ENCODE measurements at regions not wholly inside any gene's neighbourhood (a gene's known extent, or its start where the extent isn't known, plus 50 kb on each side); places are given as distances from the start of the nearest gene placed in this dataset.

DNA sequence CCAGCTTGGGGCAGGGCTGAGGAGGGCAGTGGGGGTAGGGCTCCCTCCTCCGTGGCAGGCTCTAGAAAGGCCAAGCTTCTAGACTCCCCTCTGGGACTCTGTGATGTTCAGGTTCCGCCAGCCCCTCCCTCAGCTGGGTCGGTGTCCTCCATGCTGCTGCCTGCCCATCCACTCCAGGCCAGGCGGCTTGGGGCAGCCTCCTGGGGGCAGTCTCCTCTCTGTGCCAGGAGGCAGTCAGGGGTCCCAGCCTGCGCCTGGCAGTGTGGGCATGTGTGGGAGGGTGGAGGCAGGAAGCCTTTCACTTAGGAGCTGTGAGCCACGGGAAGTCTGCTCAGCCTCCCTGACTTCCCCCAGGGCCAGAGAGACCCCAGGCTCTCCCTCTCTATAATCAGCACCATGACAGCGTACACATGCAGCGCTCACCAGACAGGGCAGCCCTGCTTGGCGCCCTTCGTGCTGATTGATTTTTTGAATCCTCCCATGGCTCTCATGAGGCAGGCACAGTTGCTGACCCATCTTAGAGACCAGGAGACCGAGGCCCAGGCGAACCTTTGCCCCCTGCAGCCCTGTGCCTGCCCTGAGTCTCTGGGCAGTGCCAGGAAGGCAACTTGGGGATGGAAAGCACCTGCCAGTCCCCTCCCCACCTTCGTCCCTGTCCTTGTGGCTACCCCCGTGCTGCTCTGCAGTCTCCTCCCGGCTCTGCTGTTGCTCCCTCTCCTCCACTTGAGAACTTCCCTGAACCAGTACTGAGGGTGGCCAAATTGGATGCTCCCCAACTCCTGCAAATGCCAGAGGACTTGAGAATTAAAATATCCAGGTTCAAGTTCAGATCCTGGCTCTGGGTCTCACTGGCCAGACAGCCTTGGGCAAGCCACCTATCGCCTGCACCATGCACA lies 234.7 kb upstream of the GSE1 start:
- no peak overlapping the region for H3K4me2 ChIP-seq (ENCODE audit: insufficient read depth, insufficient read length, low read length)
- H2BK12ac ChIP-seq (ENCODE audit: insufficient read length, low read depth, low read length) = no peak overlapping the region
- peaks cover 3 to 16% of the 10 kb centered on the region in 2 experiments; a peak in 3 of 4 replicates for H3K4me1 Mint-ChIP-seq

More for the DNA sequence above, 234.7 kb upstream of the GSE1 start:
- Histone ChIP-seq H2BK20ac (ENCODE audit: low read depth, low read length, poor library complexity, severe bottlenecking) (no peak overlapping the region), H4K5ac (ENCODE audit: insufficient read length, low read depth, low read length) (no peak overlapping the region), H3K23ac (ENCODE audit: insufficient read length, low read depth, low read length) (no peak overlapping the region), H3K79me2 (ENCODE audit: insufficient read depth, low read length) (no peaks in the 10 kb centered on the region), H3K4me1 (ENCODE audit: insufficient read depth, low read length) (no peaks in the 10 kb centered on the region; the same call in 1 of the 2 replicates), H2BK15ac (ENCODE audit: low read depth, low read length) (no peak overlapping the region), H2AFZ (ENCODE audit: low read length) (no peak overlapping the region), H3K27ac (ENCODE audit: insufficient read length, low read depth, low read length) (no peak overlapping the region), H2AK5ac (ENCODE audit: insufficient read length, low read length) (no peak overlapping the region), H3K18ac (ENCODE audit: insufficient read length, low read depth, low read length) (no peak overlapping the region), H4K91ac (ENCODE audit: insufficient read length, low read depth, low read length) (no peak overlapping the region), H3K79me1 (ENCODE audit: insufficient read depth, low read depth, low read length, poor library complexity, severe bottlenecking) (no peaks in the 10 kb centered on the region), H3K14ac (ENCODE audit: insufficient read depth, low read length) (no peak overlapping the region), H3K23me2 (ENCODE audit: insufficient read length, low read depth, low read length, poor library complexity, severe bottlenecking) (no peaks in the 10 kb centered on the region), H3K27me3 (ENCODE audit: insufficient read depth, low read length) (no peaks in the 10 kb centered on the region), H3K4ac (ENCODE audit: low read depth, low read length) (no peak overlapping the region), H3K9me3 (ENCODE audit: control insufficient read depth, low read depth, low read length) (no peaks in the 10 kb centered on the region), H2BK120ac (ENCODE audit: low read depth, low read length, poor library complexity, severe bottlenecking) (no peak overlapping the region), H3T11ph (ENCODE audit: low read length) (no peak overlapping the region), H4K20me1 (ENCODE audit: control insufficient read depth, insufficient read depth, insufficient read length) (peaks cover 3% of the 10 kb centered on the region), H2BK5ac (ENCODE audit: insufficient read length, low read length) (no peak overlapping the region), H4K8ac (replicated peaks; ENCODE audit: insufficient read length, low read depth, low read length) (no peak overlapping the region), H3K56ac (ENCODE audit: insufficient read length, low read depth, low read length) (no peak overlapping the region), H3K9ac (ENCODE audit: extremely low read depth, insufficient read length, low read length) (no peak overlapping the region)
- H3K36me3 Mint-ChIP-seq (ENCODE audit: insufficient read depth in 1 of 3, low read depth in 3 of 3) = no peaks in the 10 kb centered on the region
- no CpG with 5 or more reads among the region's 16 CpGs for WGBS (ENCODE audit: extremely low coverage, insufficient read length, low lambda C conversion rate)
- peaks cover 5% of the 10 kb centered on the region for H3K27me3 Mint-ChIP-seq (ENCODE audit: low read depth)
- H3K4me3 Mint-ChIP-seq = no peak overlapping the region
- TF ChIP-seq, protein P1, sequence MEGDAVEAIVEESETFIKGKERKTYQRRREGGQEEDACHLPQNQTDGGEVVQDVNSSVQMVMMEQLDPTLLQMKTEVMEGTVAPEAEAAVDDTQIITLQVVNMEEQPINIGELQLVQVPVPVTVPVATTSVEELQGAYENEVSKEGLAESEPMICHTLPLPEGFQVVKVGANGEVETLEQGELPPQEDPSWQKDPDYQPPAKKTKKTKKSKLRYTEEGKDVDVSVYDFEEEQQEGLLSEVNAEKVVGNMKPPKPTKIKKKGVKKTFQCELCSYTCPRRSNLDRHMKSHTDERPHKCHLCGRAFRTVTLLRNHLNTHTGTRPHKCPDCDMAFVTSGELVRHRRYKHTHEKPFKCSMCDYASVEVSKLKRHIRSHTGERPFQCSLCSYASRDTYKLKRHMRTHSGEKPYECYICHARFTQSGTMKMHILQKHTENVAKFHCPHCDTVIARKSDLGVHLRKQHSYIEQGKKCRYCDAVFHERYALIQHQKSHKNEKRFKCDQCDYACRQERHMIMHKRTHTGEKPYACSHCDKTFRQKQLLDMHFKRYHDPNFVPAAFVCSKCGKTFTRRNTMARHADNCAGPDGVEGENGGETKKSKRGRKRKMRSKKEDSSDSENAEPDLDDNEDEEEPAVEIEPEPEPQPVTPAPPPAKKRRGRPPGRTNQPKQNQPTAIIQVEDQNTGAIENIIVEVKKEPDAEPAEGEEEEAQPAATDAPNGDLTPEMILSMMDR (conservative IDR thresholded peaks at IDR 0.05) = no peak
- no peak overlapping the region for H3K27ac Mint-ChIP-seq
- H3K9me3 Mint-ChIP-seq = peaks cover 1 to 2% of the 10 kb centered on the region in 2 experiments; a peak in 2 of 5 replicates
- no peak for DNase-seq

All from H9 (cell line).